WTC11 (cell line): ENCODE measurements at regions not wholly inside any gene's neighbourhood (a gene's known extent, or its start where the extent isn't known, plus 50 kb on each side); places are given as distances from the start of the nearest gene placed in this dataset.

Experiments
- JAZF1 ChIP-seq: fragments of 250-450 bp; sonication (Bioruptor Pico); IDR thresholded peaks from 2 replicates; pipeline ENCODE4 v1.9.0; 2021; ENCODE audit warnings: moderate library complexity, mild to moderate bottlenecking, inconsistent platforms
- TF ChIP-seq, protein P1 (sequence below): sonication (generic); formaldehyde crosslinking; IDR thresholded peaks from 2 replicates; pipeline ENCODE4 v1.8.0; 2022; ENCODE audit warnings: mild to moderate bottlenecking, missing genetic modification reagents
- TF ChIP-seq, protein P2 (sequence below): sonication (generic); formaldehyde crosslinking; IDR thresholded peaks from 2 replicates; pipeline ENCODE4 v1.8.1; 2022; ENCODE audit warnings: mild to moderate bottlenecking, moderate library complexity, missing genetic modification reagents
- TF ChIP-seq, protein P3 (sequence below): sonication (generic); formaldehyde crosslinking; IDR thresholded peaks from 2 replicates; pipeline ENCODE4 v1.8.1; 2022; ENCODE audit warnings: low read depth, missing genetic modification reagents, borderline replicate concordance

DNA sequence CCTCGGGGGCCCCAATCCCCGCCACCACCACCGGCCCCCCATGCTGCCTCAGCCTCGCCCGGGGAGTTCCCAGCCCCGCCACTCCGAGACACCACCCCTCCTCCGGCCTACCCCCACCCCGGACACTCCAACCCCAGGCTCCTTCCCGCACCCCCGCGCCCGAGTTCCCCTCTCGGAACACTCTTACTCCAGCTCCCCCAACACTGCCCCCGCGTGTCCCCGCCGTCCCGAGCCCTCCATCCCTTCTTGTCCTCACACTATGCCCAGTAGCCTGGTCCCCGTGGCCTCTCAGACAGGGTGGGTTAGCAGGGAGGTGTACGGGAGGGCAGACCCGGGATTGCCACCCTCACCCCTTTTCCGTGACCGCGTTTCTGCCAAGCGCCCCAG is 276.1 kb downstream of the BCOR start:
- TF ChIP-seq, protein P1, sequence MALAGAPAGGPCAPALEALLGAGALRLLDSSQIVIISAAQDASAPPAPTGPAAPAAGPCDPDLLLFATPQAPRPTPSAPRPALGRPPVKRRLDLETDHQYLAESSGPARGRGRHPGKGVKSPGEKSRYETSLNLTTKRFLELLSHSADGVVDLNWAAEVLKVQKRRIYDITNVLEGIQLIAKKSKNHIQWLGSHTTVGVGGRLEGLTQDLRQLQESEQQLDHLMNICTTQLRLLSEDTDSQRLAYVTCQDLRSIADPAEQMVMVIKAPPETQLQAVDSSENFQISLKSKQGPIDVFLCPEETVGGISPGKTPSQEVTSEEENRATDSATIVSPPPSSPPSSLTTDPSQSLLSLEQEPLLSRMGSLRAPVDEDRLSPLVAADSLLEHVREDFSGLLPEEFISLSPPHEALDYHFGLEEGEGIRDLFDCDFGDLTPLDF (CRISPR knock-in tag), result no peak
- TF ChIP-seq, protein P2, sequence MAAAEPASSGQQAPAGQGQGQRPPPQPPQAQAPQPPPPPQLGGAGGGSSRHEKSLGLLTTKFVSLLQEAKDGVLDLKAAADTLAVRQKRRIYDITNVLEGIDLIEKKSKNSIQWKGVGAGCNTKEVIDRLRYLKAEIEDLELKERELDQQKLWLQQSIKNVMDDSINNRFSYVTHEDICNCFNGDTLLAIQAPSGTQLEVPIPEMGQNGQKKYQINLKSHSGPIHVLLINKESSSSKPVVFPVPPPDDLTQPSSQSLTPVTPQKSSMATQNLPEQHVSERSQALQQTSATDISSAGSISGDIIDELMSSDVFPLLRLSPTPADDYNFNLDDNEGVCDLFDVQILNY (CRISPR knock-in tag), result no peak
- TF ChIP-seq, protein P3, sequence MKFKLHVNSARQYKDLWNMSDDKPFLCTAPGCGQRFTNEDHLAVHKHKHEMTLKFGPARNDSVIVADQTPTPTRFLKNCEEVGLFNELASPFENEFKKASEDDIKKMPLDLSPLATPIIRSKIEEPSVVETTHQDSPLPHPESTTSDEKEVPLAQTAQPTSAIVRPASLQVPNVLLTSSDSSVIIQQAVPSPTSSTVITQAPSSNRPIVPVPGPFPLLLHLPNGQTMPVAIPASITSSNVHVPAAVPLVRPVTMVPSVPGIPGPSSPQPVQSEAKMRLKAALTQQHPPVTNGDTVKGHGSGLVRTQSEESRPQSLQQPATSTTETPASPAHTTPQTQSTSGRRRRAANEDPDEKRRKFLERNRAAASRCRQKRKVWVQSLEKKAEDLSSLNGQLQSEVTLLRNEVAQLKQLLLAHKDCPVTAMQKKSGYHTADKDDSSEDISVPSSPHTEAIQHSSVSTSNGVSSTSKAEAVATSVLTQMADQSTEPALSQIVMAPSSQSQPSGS (CRISPR knock-in tag), result no peak
- TF ChIP-seq JAZF1, result no peak
